MM.1S (cell line): ENCODE measurements at regions not wholly inside any gene's neighbourhood (a gene's known extent, or its start where the extent isn't known, plus 50 kb on each side); places are given as distances from the start of the nearest gene placed in this dataset.

Source experiments
- CTCF ChIP-seq: fragments of 300-600 bp; sonication (generic); IDR thresholded peaks from 2 replicates; pipeline ENCODE4 v1.5.1; 2016; ENCODE audit warnings: antibody characterized with exemption, low read length, mixed read lengths
- EZH2 ChIP-seq: fragments of 300-600 bp; sonication (generic); optimal IDR thresholded peaks from 2 replicates; pipeline ENCODE3; 2017; ENCODE audit warnings: low read depth, mild to moderate bottlenecking, antibody characterized with exemption, low read length, mixed read lengths

- TF ChIP-seq CTCF (no peak), EZH2 (no peak)
These were observed 413.6 kb upstream of the TMCO5A start for GRCh38 chr15:37520882-37521281.
